Stimulated activated CD4-positive, alpha-beta T cell treated with anti-CD3 and anti-CD28 coated beads, Interleukin-12 subunit alpha, Interleukin-12 subunit beta, amount 100 ng/mL, for 24 hours (primary cell): ENCODE measurements at regions not wholly inside any gene's neighbourhood (a gene's known extent, or its start where the extent isn't known, plus 50 kb on each side); places are given as distances from the start of the nearest gene placed in this dataset.
A peak's percentile ranks its signal among the peaks of the same experiment; 100 is the strongest.
"Not testable (repeated sequence)": the region's sequence is repeated elsewhere in the genome, so short reads cannot be mapped to it uniquely, and the experiment has no call there.

ENCODE experiments used
- DNase-seq, 2 experiments: peaks; one replicate each; pipeline ENCODE4 v3.0.0-alpha.2; 2020; ENCODE audit warnings: low read depth in 2 of 2

GRCh38 chr4:118410138-118410537 lies 57.3 kb upstream of the PRSS12 start:
- no peak for DNase-seq

- DNase-seq, result no peak
Observed at GRCh38 chr4:118417325-118417724, 64.5 kb upstream of the PRSS12 start.

- DNase-seq, result not testable (repeated sequence)
Observed at GRCh38 chr4:118417800-118418199, 65.0 kb upstream of the PRSS12 start.

GRCh38 chr4:118418396-118418795 lies 65.6 kb upstream of the PRSS12 start:
- DNase-seq, result not testable (repeated sequence)

- not testable (repeated sequence) for DNase-seq
Observed at GRCh38 chr4:118419626-118420025, 66.8 kb upstream of the PRSS12 start.

- DNase-seq, result peak; percentile 18 to 38
Observed at GRCh38 chr4:118424062-118424461, 71.3 kb upstream of the PRSS12 start.

GRCh38 chr4:118428881-118429280 lies 76.1 kb upstream of the PRSS12 start:
- not testable (repeated sequence) for DNase-seq

GRCh38 chr4:118432359-118432758 lies 79.6 kb upstream of the PRSS12 start:
- DNase-seq, result not testable (repeated sequence)

- DNase-seq, result not testable (repeated sequence)
Observed at GRCh38 chr4:118433612-118434375, 81.0 kb upstream of the PRSS12 start.

- DNase-seq, result not testable (repeated sequence)
Observed at GRCh38 chr4:118435415-118435814, 82.6 kb upstream of the PRSS12 start.

- DNase-seq, result not testable (repeated sequence)
Observed at GRCh38 chr4:118442115-118442837, 89.5 kb upstream of the PRSS12 start.

GRCh38 chr4:118447397-118447796 lies 94.6 kb upstream of the PRSS12 start:
- not testable (repeated sequence) for DNase-seq

GRCh38 chr4:118454857-118455256 lies 102.1 kb upstream of the PRSS12 start:
- DNase-seq, result not testable (repeated sequence)

GRCh38 chr4:118461435-118461834 lies 108.6 kb upstream of the PRSS12 start:
- not testable (repeated sequence) for DNase-seq

- not testable (repeated sequence) for DNase-seq
Observed at GRCh38 chr4:118465831-118466230, 113.0 kb upstream of the PRSS12 start.

- not testable (repeated sequence) for DNase-seq
Observed at GRCh38 chr4:118474001-118474626, 121.3 kb upstream of the PRSS12 start.

- DNase-seq, result not testable (repeated sequence)
Observed at GRCh38 chr4:118474771-118475170, 122.0 kb upstream of the PRSS12 start.

GRCh38 chr4:118475901-118476300 lies 123.1 kb upstream of the PRSS12 start:
- not testable (repeated sequence) for DNase-seq

GRCh38 chr4:118477826-118478225 lies 125.0 kb upstream of the PRSS12 start:
- DNase-seq, result not testable (repeated sequence)

GRCh38 chr4:118485801-118486314 lies 133.1 kb upstream of the PRSS12 start:
- DNase-seq, result not testable (repeated sequence)

- DNase-seq, result not testable (repeated sequence)
Observed at GRCh38 chr4:118492963-118493362, 140.2 kb upstream of the PRSS12 start.

- not testable (repeated sequence) for DNase-seq
Observed at GRCh38 chr4:118494437-118494836, 141.6 kb upstream of the PRSS12 start.
